Liver (tissue), 3 donors: ENCODE measurements at regions not wholly inside any gene's neighbourhood (a gene's known extent, or its start where the extent isn't known, plus 50 kb on each side); places are given as distances from the start of the nearest gene placed in this dataset.

Experiments
- CTCF ChIP-seq: fragments of 150-350 bp; IDR thresholded peaks from 2 replicates; pipeline ENCODE4 v1.5.1; 2017; ENCODE audit warnings: improper control_type of control experiment, low read depth, low read length; ENCODE audit not compliant: missing input control
- FOXA1 ChIP-seq: IDR thresholded peaks from 2 replicates; pipeline ENCODE4 v1.6.1; 2016; ENCODE audit warnings: antibody characterized with exemption
- FOXA2 ChIP-seq: IDR thresholded peaks from 2 replicates; pipeline ENCODE4 v1.6.1; 2016; ENCODE audit warnings: antibody characterized with exemption
- GABPA ChIP-seq, 2 donors: IDR thresholded peaks in 1 of 2; conservative IDR thresholded peaks in 1 of 2; 2 replicates each; pipeline ENCODE4 v1.6.1; 2016; ENCODE audit warnings: antibody characterized with exemption in 2 of 2, mild to moderate bottlenecking in 1 of 2, moderate library complexity in 1 of 2
- HNF4A ChIP-seq, 2 donors: conservative IDR thresholded peaks; 2 replicates each; pipeline ENCODE4 v1.6.1; 2016; ENCODE audit warnings: antibody characterized with exemption in 2 of 2, mild to moderate bottlenecking in 2 of 2
- HNF4G ChIP-seq: IDR thresholded peaks from 2 replicates; pipeline ENCODE4 v1.6.1; 2016; ENCODE audit warnings: antibody characterized with exemption
- JUND ChIP-seq, 2 donors: IDR thresholded peaks; 2 replicates each; pipeline ENCODE4 v1.6.1; 2016; ENCODE audit warnings: antibody characterized with exemption in 2 of 2
- NR2F2 ChIP-seq: IDR thresholded peaks from 2 replicates; pipeline ENCODE4 v1.6.1; 2016; ENCODE audit warnings: antibody characterized with exemption
- RXRA ChIP-seq, 2 donors: IDR thresholded peaks; 2 replicates each; pipeline ENCODE4 v1.6.1; 2017 to 2018; ENCODE audit warnings: antibody characterized with exemption in 2 of 2, mild to moderate bottlenecking in 1 of 2
- YY1 ChIP-seq: IDR thresholded peaks from 2 replicates; pipeline ENCODE4 v1.6.1; 2016; ENCODE audit warnings: antibody characterized with exemption, mild to moderate bottlenecking
- ZBTB33 ChIP-seq: IDR thresholded peaks from 2 replicates; pipeline ENCODE4 v1.6.1; 2016; ENCODE audit warnings: antibody characterized with exemption
- TF ChIP-seq, protein P1 (sequence below): IDR thresholded peaks from 2 replicates; pipeline ENCODE4 v1.6.1; 2016; ENCODE audit warnings: antibody characterized with exemption
- TF ChIP-seq, protein P2 (sequence below): IDR thresholded peaks from 2 replicates; pipeline ENCODE4 v1.6.1; 2016; ENCODE audit warnings: antibody characterized with exemption
- TF ChIP-seq, protein P3 (sequence below): IDR thresholded peaks from 2 replicates; pipeline ENCODE4 v1.6.1; 2016; ENCODE audit warnings: antibody characterized with exemption, mild to moderate bottlenecking
- donor health status: healthy.
- donor health status: healthy.

- no peak for TF ChIP-seq YY1
- TF ChIP-seq CTCF: no peak
- TF ChIP-seq HNF4G: no peak
- TF ChIP-seq NR2F2: no peak
- TF ChIP-seq, protein P1, sequence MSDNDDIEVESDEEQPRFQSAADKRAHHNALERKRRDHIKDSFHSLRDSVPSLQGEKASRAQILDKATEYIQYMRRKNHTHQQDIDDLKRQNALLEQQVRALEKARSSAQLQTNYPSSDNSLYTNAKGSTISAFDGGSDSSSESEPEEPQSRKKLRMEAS: no peak
- TF ChIP-seq, protein P2, sequence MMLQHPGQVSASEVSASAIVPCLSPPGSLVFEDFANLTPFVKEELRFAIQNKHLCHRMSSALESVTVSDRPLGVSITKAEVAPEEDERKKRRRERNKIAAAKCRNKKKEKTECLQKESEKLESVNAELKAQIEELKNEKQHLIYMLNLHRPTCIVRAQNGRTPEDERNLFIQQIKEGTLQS: no peak
- TF ChIP-seq JUND (IDR thresholded peaks at IDR 0.05): no peak
- TF ChIP-seq FOXA1: no peak
- TF ChIP-seq, protein P3, sequence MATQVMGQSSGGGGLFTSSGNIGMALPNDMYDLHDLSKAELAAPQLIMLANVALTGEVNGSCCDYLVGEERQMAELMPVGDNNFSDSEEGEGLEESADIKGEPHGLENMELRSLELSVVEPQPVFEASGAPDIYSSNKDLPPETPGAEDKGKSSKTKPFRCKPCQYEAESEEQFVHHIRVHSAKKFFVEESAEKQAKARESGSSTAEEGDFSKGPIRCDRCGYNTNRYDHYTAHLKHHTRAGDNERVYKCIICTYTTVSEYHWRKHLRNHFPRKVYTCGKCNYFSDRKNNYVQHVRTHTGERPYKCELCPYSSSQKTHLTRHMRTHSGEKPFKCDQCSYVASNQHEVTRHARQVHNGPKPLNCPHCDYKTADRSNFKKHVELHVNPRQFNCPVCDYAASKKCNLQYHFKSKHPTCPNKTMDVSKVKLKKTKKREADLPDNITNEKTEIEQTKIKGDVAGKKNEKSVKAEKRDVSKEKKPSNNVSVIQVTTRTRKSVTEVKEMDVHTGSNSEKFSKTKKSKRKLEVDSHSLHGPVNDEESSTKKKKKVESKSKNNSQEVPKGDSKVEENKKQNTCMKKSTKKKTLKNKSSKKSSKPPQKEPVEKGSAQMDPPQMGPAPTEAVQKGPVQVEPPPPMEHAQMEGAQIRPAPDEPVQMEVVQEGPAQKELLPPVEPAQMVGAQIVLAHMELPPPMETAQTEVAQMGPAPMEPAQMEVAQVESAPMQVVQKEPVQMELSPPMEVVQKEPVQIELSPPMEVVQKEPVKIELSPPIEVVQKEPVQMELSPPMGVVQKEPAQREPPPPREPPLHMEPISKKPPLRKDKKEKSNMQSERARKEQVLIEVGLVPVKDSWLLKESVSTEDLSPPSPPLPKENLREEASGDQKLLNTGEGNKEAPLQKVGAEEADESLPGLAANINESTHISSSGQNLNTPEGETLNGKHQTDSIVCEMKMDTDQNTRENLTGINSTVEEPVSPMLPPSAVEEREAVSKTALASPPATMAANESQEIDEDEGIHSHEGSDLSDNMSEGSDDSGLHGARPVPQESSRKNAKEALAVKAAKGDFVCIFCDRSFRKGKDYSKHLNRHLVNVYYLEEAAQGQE: no peak
- TF ChIP-seq ZBTB33: no peak
- TF ChIP-seq GABPA (IDR thresholded peaks at IDR 0.05 in 1 of 2, conservative IDR thresholded peaks at IDR 0.05 in 1 of 2): no peak
- no peak for TF ChIP-seq HNF4A (conservative IDR thresholded peaks at IDR 0.05)
- TF ChIP-seq FOXA2: no peak
- TF ChIP-seq RXRA (IDR thresholded peaks at IDR 0.05): no peak
These were observed 267.8 kb upstream of the NDN start for GRCh38 chr15:23954931-23955330.
